ENCODE measurements at regions not wholly inside any gene's neighbourhood (a gene's known extent, or its start where the extent isn't known, plus 50 kb on each side); places are given as distances from the start of the nearest gene placed in this dataset.
A peak's percentile ranks its signal among the peaks of the same experiment; 100 is the strongest.

- no peak overlapping the region for H3K9ac ChIP-seq (ENCODE audit: low read depth, low read length)
- H3K9me3 ChIP-seq (ENCODE audit: control insufficient read depth, insufficient read depth, low read length) = no peaks in the 10 kb centered on the region; the same call in 1 of the 2 replicates
- no peak overlapping the region for H3K27ac ChIP-seq (ENCODE audit: low read depth, low read length)
- peaks cover 40% of the 10 kb centered on the region for H3K36me3 ChIP-seq (ENCODE audit: control insufficient read depth, insufficient read depth, low read length)
- no peaks in the 10 kb centered on the region for H3K27me3 ChIP-seq (ENCODE audit: control insufficient read depth, insufficient read depth, low read length)
- H3K4me3 ChIP-seq (ENCODE audit: low read depth, low read length) = no peak overlapping the region
- peaks cover 21% of the 10 kb centered on the region; the same call in 1 of the 2 replicates for H3K4me1 ChIP-seq (ENCODE audit: control insufficient read depth, insufficient read depth, low read length)
These were observed 246.7 kb upstream of the GULP1 start for GRCh38 chr2:188045016-188045415.

GRCh38 chr2:188046437-188046836 is 245.2 kb upstream of the GULP1 start:
- Histone ChIP-seq H3K27me3 (ENCODE audit: control insufficient read depth, insufficient read depth, low read length) (no peaks in the 10 kb centered on the region), H3K36me3 (ENCODE audit: control insufficient read depth, insufficient read depth, low read length) (peaks cover 26% of the 10 kb centered on the region), H3K9ac (ENCODE audit: low read depth, low read length) (no peak overlapping the region), H3K27ac (ENCODE audit: low read depth, low read length) (no peak overlapping the region), H3K4me3 (ENCODE audit: low read depth, low read length) (no peak overlapping the region), H3K4me1 (ENCODE audit: control insufficient read depth, insufficient read depth, low read length) (peaks cover 34% of the 10 kb centered on the region), H3K9me3 (ENCODE audit: control insufficient read depth, insufficient read depth, low read length) (no peaks in the 10 kb centered on the region; the same call in 1 of the 2 replicates)

GRCh38 chr2:188047735-188048134 is 243.9 kb upstream of the GULP1 start:
- Histone ChIP-seq H3K9me3 (ENCODE audit: control insufficient read depth, insufficient read depth, low read length) (no peaks in the 10 kb centered on the region; the same call in 1 of the 2 replicates), H3K27ac (ENCODE audit: low read depth, low read length) (no peak overlapping the region), H3K36me3 (ENCODE audit: control insufficient read depth, insufficient read depth, low read length) (peaks cover 13% of the 10 kb centered on the region), H3K9ac (ENCODE audit: low read depth, low read length) (no peak overlapping the region), H3K4me3 (ENCODE audit: low read depth, low read length) (no peak overlapping the region), H3K4me1 (ENCODE audit: control insufficient read depth, insufficient read depth, low read length) (peaks cover 45% of the 10 kb centered on the region), H3K27me3 (ENCODE audit: control insufficient read depth, insufficient read depth, low read length) (no peaks in the 10 kb centered on the region)

- H3K27me3 ChIP-seq (ENCODE audit: control insufficient read depth, insufficient read depth, low read length) = no peaks in the 10 kb centered on the region
- no peaks in the 10 kb centered on the region for H3K9me3 ChIP-seq (ENCODE audit: control insufficient read depth, insufficient read depth, low read length)
- no peak overlapping the region for H3K27ac ChIP-seq (ENCODE audit: low read depth, low read length)
These were observed 240.9 kb upstream of the GULP1 start for GRCh38 chr2:188050726-188051125.

GRCh38 chr2:188051706-188052105 is 240.0 kb upstream of the GULP1 start:
- H3K4me1 ChIP-seq (ENCODE audit: control insufficient read depth, insufficient read depth, low read length) = peaks cover 45% of the 10 kb centered on the region
- no peak overlapping the region for H3K27ac ChIP-seq (ENCODE audit: low read depth, low read length)
- no peak overlapping the region for H3K9ac ChIP-seq (ENCODE audit: low read depth, low read length)
- peak overlapping the region; percentile 28; the same call in 1 of the 2 replicates for H3K4me3 ChIP-seq (ENCODE audit: low read depth, low read length)
- H3K36me3 ChIP-seq (ENCODE audit: control insufficient read depth, insufficient read depth, low read length) = no peaks in the 10 kb centered on the region
- H3K27me3 ChIP-seq (ENCODE audit: control insufficient read depth, insufficient read depth, low read length) = no peaks in the 10 kb centered on the region
- H3K9me3 ChIP-seq (ENCODE audit: control insufficient read depth, insufficient read depth, low read length) = no peaks in the 10 kb centered on the region

More at GRCh38 chr2:188050726-188051125, 240.9 kb upstream of the GULP1 start:
- Histone ChIP-seq H3K4me1 (ENCODE audit: control insufficient read depth, insufficient read depth, low read length) (peaks cover 45% of the 10 kb centered on the region), H3K36me3 (ENCODE audit: control insufficient read depth, insufficient read depth, low read length) (no peaks in the 10 kb centered on the region), H3K4me3 (ENCODE audit: low read depth, low read length) (no peak overlapping the region), H3K9ac (ENCODE audit: low read depth, low read length) (no peak overlapping the region)

GRCh38 chr2:188065386-188065785 is 226.3 kb upstream of the GULP1 start:
- Histone ChIP-seq H3K4me1 (ENCODE audit: control insufficient read depth, insufficient read depth, low read length) (no peaks in the 10 kb centered on the region; the same call in 1 of the 2 replicates), H3K4me3 (ENCODE audit: low read depth, low read length) (no peak overlapping the region), H3K9ac (ENCODE audit: low read depth, low read length) (no peak overlapping the region), H3K36me3 (ENCODE audit: control insufficient read depth, insufficient read depth, low read length) (no peaks in the 10 kb centered on the region), H3K9me3 (ENCODE audit: control insufficient read depth, insufficient read depth, low read length) (no peaks in the 10 kb centered on the region), H3K27me3 (ENCODE audit: control insufficient read depth, insufficient read depth, low read length) (no peaks in the 10 kb centered on the region), H3K27ac (ENCODE audit: low read depth, low read length) (no peak overlapping the region)

GRCh38 chr2:188068093-188068492 is 223.6 kb upstream of the GULP1 start:
- Histone ChIP-seq H3K27ac (ENCODE audit: low read depth, low read length) (no peak overlapping the region), H3K9me3 (ENCODE audit: control insufficient read depth, insufficient read depth, low read length) (no peaks in the 10 kb centered on the region), H3K27me3 (ENCODE audit: control insufficient read depth, insufficient read depth, low read length) (no peaks in the 10 kb centered on the region), H3K4me1 (ENCODE audit: control insufficient read depth, insufficient read depth, low read length) (no peaks in the 10 kb centered on the region; the same call in 1 of the 2 replicates), H3K4me3 (ENCODE audit: low read depth, low read length) (no peak overlapping the region), H3K36me3 (ENCODE audit: control insufficient read depth, insufficient read depth, low read length) (no peaks in the 10 kb centered on the region), H3K9ac (ENCODE audit: low read depth, low read length) (no peak overlapping the region)

GRCh38 chr2:188076149-188077056 is 215.3 kb upstream of the GULP1 start:
- H3K36me3 ChIP-seq (ENCODE audit: control insufficient read depth, insufficient read depth, low read length) = no peaks in the 10 kb centered on the region
- no peak overlapping the region for H3K4me3 ChIP-seq (ENCODE audit: low read depth, low read length)
- H3K27me3 ChIP-seq (ENCODE audit: control insufficient read depth, insufficient read depth, low read length) = no peaks in the 10 kb centered on the region
- no peaks in the 10 kb centered on the region for H3K4me1 ChIP-seq (ENCODE audit: control insufficient read depth, insufficient read depth, low read length)
- H3K9me3 ChIP-seq (ENCODE audit: control insufficient read depth, insufficient read depth, low read length) = no peaks in the 10 kb centered on the region
- H3K9ac ChIP-seq (ENCODE audit: low read depth, low read length) = no peak overlapping the region
- H3K27ac ChIP-seq (ENCODE audit: low read depth, low read length) = no peak overlapping the region

GRCh38 chr2:188077757-188078156 is 213.9 kb upstream of the GULP1 start:
- Histone ChIP-seq H3K36me3 (ENCODE audit: control insufficient read depth, insufficient read depth, low read length) (no peaks in the 10 kb centered on the region), H3K27ac (ENCODE audit: low read depth, low read length) (no peak overlapping the region), H3K9ac (ENCODE audit: low read depth, low read length) (no peak overlapping the region), H3K27me3 (ENCODE audit: control insufficient read depth, insufficient read depth, low read length) (no peaks in the 10 kb centered on the region), H3K4me3 (ENCODE audit: low read depth, low read length) (no peak overlapping the region), H3K4me1 (ENCODE audit: control insufficient read depth, insufficient read depth, low read length) (no peaks in the 10 kb centered on the region), H3K9me3 (ENCODE audit: control insufficient read depth, insufficient read depth, low read length) (no peaks in the 10 kb centered on the region)

GRCh38 chr2:188078534-188078933 is 213.1 kb upstream of the GULP1 start:
- no peak overlapping the region for H3K27ac ChIP-seq (ENCODE audit: low read depth, low read length)

GRCh38 chr2:188079196-188079595 is 212.5 kb upstream of the GULP1 start:
- Histone ChIP-seq H3K9me3 (ENCODE audit: control insufficient read depth, insufficient read depth, low read length) (no peaks in the 10 kb centered on the region), H3K27me3 (ENCODE audit: control insufficient read depth, insufficient read depth, low read length) (no peaks in the 10 kb centered on the region), H3K9ac (ENCODE audit: low read depth, low read length) (no peak overlapping the region), H3K4me3 (ENCODE audit: low read depth, low read length) (no peak overlapping the region), H3K27ac (ENCODE audit: low read depth, low read length) (no peak overlapping the region), H3K4me1 (ENCODE audit: control insufficient read depth, insufficient read depth, low read length) (no peaks in the 10 kb centered on the region), H3K36me3 (ENCODE audit: control insufficient read depth, insufficient read depth, low read length) (no peaks in the 10 kb centered on the region)

More at GRCh38 chr2:188078534-188078933, 213.1 kb upstream of the GULP1 start:
- no peaks in the 10 kb centered on the region for H3K4me1 ChIP-seq (ENCODE audit: control insufficient read depth, insufficient read depth, low read length)
- no peaks in the 10 kb centered on the region for H3K27me3 ChIP-seq (ENCODE audit: control insufficient read depth, insufficient read depth, low read length)
- H3K9ac ChIP-seq (ENCODE audit: low read depth, low read length) = no peak overlapping the region
- H3K36me3 ChIP-seq (ENCODE audit: control insufficient read depth, insufficient read depth, low read length) = no peaks in the 10 kb centered on the region
- H3K9me3 ChIP-seq (ENCODE audit: control insufficient read depth, insufficient read depth, low read length) = no peaks in the 10 kb centered on the region
- no peak overlapping the region for H3K4me3 ChIP-seq (ENCODE audit: low read depth, low read length)
